Heart right ventricle (tissue), 16 donors: ENCODE measurements at regions not wholly inside any gene's neighbourhood (a gene's known extent, or its start where the extent isn't known, plus 50 kb on each side); places are given as distances from the start of the nearest gene placed in this dataset.
A peak's percentile ranks its signal among the peaks of the same experiment; 100 is the strongest.

Source experiments
- ATAC-seq, 8 donors: fragments of 200-7000 bp; cut with Tn5 transposase; one replicate each; pipeline ENCODE4 v1.9.1; 2020; ENCODE audit warnings: mild to moderate bottlenecking in 8 of 8, moderate library complexity in 8 of 8, moderate number of reproducible peaks in 1 of 8
- DNase-seq, 2 donors: peaks; one replicate each; pipeline ENCODE4 v3.0.0-alpha.2; 2020
- H3K27ac ChIP-seq, 10 donors: fragments of 200-600 bp; sonication (generic) in 2 of 10; one replicate each; pipeline versions ENCODE4 v1.5.0 to v1.8.0; 2020 to 2022; ENCODE audit warnings: mild to moderate bottlenecking in 3 of 10
- H3K27me3 ChIP-seq, 7 donors: fragments of 200-600 bp; one replicate each; pipeline ENCODE4 v1.8.0; 2021 to 2022; ENCODE audit warnings: mild to moderate bottlenecking in 2 of 7
- H3K36me3 ChIP-seq, 9 donors: fragments of 200-600 bp; sonication (generic) in 1 of 9; one replicate each; pipeline versions ENCODE4 v1.5.0 to v1.8.0; 2020 to 2022; ENCODE audit warnings: mild to moderate bottlenecking in 2 of 9
- H3K4me1 ChIP-seq, 9 donors: fragments of 200-600 bp; sonication (generic) in 1 of 9; one replicate each; pipeline versions ENCODE4 v1.5.0 to v1.8.0; 2020 to 2022; ENCODE audit warnings: mild to moderate bottlenecking in 4 of 9
- H3K4me3 ChIP-seq, 10 donors: fragments of 200-600 bp; sonication (generic) in 2 of 10; one replicate each; pipeline versions ENCODE4 v1.5.0 to v1.8.0; 2020 to 2022; ENCODE audit warnings: mild to moderate bottlenecking in 7 of 10, moderate library complexity in 2 of 10
- H3K9me3 ChIP-seq, 11 donors: fragments of 200-600 bp in 10 of 11; sonication (generic) in 2 of 11; one replicate each; pipeline versions ENCODE4 v1.5.0 to v1.8.0; 2013 to 2022; ENCODE audit warnings: mild to moderate bottlenecking in 2 of 11, control low read depth in 1 of 11, moderate library complexity in 1 of 11
- WGBS, 2 donors: extraction: QIAGEN DNeasy Blood & Tissue Kit; methylation state at CpG; one replicate each; pipeline ENCODE4 v1.1.7; 2013; ENCODE audit warnings: inconsistent platforms in 1 of 2; 5-methylcytosine and 5-hydroxymethylcytosine counted together
- intact Hi-C, 10 donors: fragments of 100-400 bp; cut with DNase I; formaldehyde crosslinking; loops; one replicate each; pipeline versions ENCODE4 v1.11.1 to v1.14.2; 2022
- TF ChIP-seq, protein P1 (sequence below), 9 donors: fragments of 200-600 bp; sonication (generic) in 2 of 9; IDR thresholded peaks; one replicate each; pipeline versions ENCODE4 v1.5.0 to v1.8.0; 2021 to 2022; ENCODE audit warnings: antibody characterized with exemption in 9 of 9, mild to moderate bottlenecking in 5 of 9, moderate library complexity in 1 of 9
- donor health status: Arrhythmogenic right ventricular cardiomyopathy.
- donor health status: ischemic (EF 13 %, LVEDD 7.1; RV severe dilation, severe dysfunction).
- donor health status: healthy with polysubstance abuse.
- donor health status: DM: no; HTN: yes; CAD: no.
- donor health status: DM: no; HTN: no; CAD: no.
- donor health status: ischemic (EF 25% LVEDD 6.9; RV normal size, moderate dysfunction).
- donor health status: ischemic (EF 25% LVEDD 5.7; RV mildly dilated, moderate dysfunction).
- donor health status: healthy.
- donor health status: DM: yes; HTN: yes; CAD: no.
- donor health status: Ischemic cardiomyopathy.
- donor health status: ischemic (EF 35%, LVEDD 5.7; RV mildly dilated, moderate dysfunction).
- donor health status: nonischemic (EF 11% LVEDD 7.7; RV severe dilation, severe dysfunction).
- donor health status: DM: yes; HTN: yes; CAD: no.
- donor health status: PGD.
- donor health status: ischemic (EF 29% LVEDD 5.4; RV normal size, mild dysfunction).
- donor health status: nonischemic (EF 23%, LVEDD 6.1; RV moderate dilation, normal function).

- no peaks in the 10 kb centered on the region for H3K27me3 ChIP-seq
- ATAC-seq (no peak), DNase-seq (no peak)
- H3K36me3 ChIP-seq, result no peaks in the 10 kb centered on the region
- no peaks in the 10 kb centered on the region for H3K4me1 ChIP-seq
- 75 to 76% methylated on average over 2 of the region's 2 CpGs for WGBS, 2 donors
- peaks cover 0 to 10% (median 0%) of the 10 kb centered on the region in 11 donors for H3K9me3 ChIP-seq
- intact Hi-C loops, result no loop called here
- TF ChIP-seq, protein P1, sequence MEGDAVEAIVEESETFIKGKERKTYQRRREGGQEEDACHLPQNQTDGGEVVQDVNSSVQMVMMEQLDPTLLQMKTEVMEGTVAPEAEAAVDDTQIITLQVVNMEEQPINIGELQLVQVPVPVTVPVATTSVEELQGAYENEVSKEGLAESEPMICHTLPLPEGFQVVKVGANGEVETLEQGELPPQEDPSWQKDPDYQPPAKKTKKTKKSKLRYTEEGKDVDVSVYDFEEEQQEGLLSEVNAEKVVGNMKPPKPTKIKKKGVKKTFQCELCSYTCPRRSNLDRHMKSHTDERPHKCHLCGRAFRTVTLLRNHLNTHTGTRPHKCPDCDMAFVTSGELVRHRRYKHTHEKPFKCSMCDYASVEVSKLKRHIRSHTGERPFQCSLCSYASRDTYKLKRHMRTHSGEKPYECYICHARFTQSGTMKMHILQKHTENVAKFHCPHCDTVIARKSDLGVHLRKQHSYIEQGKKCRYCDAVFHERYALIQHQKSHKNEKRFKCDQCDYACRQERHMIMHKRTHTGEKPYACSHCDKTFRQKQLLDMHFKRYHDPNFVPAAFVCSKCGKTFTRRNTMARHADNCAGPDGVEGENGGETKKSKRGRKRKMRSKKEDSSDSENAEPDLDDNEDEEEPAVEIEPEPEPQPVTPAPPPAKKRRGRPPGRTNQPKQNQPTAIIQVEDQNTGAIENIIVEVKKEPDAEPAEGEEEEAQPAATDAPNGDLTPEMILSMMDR (IDR thresholded peaks at IDR 0.05), result no peak
- H3K4me3 ChIP-seq, result no peak overlapping the region
- H3K27ac ChIP-seq, result no peak overlapping the region
Measured at GRCh38 chr6:68233623-68234022, 401.5 kb upstream of the ADGRB3 start.

DNA sequence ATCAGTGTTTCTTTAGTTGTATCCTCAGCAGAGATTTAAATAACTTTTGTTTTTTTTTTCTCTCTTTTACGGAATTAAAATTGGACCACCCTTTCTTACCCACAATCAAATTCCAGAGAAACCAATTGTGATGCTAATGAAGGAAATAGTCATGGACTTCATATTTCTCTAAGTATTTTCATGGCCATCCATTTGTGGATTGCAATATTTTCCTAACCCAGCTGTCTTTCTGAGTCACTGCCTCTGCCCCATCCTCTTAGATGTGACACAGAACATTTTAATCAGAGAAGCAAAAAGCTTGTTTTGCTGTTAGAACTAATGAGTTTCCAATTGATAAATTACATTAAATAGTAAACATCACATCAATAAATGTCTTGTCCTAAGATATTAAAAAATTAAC, 405.5 kb upstream of the ADGRB3 start:
- TF ChIP-seq, protein P1 (IDR thresholded peaks at IDR 0.05), result no peak
- WGBS, 2 donors, result 67 to 71% methylated on average over 1 of the region's 1 CpG
- Histone ChIP-seq H3K27ac (no peak overlapping the region), H3K27me3 (no peaks in the 10 kb centered on the region), H3K36me3 (no peaks in the 10 kb centered on the region), H3K4me1 (no peaks in the 10 kb centered on the region), H3K9me3 (no peaks in the 10 kb centered on the region), H3K4me3 (no peak overlapping the region)
- no peak for DNase-seq
- no peak for ATAC-seq
- intact Hi-C loops, result no loop called here

GRCh38 chr6:68226460-68226859, 408.6 kb upstream of the ADGRB3 start:
- Histone ChIP-seq H3K27me3 (no peaks in the 10 kb centered on the region), H3K36me3 (no peaks in the 10 kb centered on the region), H3K27ac (no peak overlapping the region), H3K9me3 (no peaks in the 10 kb centered on the region), H3K4me1 (no peaks in the 10 kb centered on the region), H3K4me3 (no peak overlapping the region)
- no peak for DNase-seq
- intact Hi-C loops, result no loop called here
- no peak for ATAC-seq
- TF ChIP-seq, protein P1 (IDR thresholded peaks at IDR 0.05), result peak in 5 of 9 donors; percentile 15 to 33 (median 26)
- WGBS, 2 donors, result 37 to 40% methylated on average over 3 of the region's 3 CpGs

DNA sequence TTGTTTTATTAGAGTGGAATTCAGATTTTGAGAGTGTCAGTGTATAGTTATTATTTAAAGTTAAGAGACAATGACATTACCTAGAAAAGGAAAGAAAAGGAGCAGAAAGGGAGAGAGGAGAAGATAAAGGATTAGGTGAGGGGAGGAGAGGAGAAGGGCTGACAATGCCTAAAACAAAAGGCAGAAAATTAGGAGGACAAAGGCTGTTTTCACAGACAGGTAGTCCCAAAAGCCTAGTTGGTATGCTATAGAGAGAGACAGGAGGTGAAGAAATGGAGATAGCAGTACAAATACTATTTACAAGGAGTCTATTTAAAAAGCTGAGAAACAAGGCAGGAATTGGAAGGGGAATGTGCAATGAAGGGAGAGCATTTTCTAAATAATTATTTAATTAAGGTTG, 409.4 kb upstream of the ADGRB3 start:
- DNase-seq (no peak), ATAC-seq (no peak)
- no peaks in the 10 kb centered on the region for H3K9me3 ChIP-seq
- H3K4me1 ChIP-seq, result no peaks in the 10 kb centered on the region
- intact Hi-C loops, result no loop called here
- no peak overlapping the region for H3K27ac ChIP-seq
- TF ChIP-seq, protein P1 (IDR thresholded peaks at IDR 0.05), result no peak
- no peaks in the 10 kb centered on the region for H3K27me3 ChIP-seq
- H3K36me3 ChIP-seq, result no peaks in the 10 kb centered on the region
- no peak overlapping the region for H3K4me3 ChIP-seq
